ENCODE measurements at regions not wholly inside any gene's neighbourhood (a gene's known extent, or its start where the extent isn't known, plus 50 kb on each side); places are given as distances from the start of the nearest gene placed in this dataset.
A peak's percentile ranks its signal among the peaks of the same experiment; 100 is the strongest.

GRCh38 chr2:190809139-190809764, 71.4 kb upstream of the GLS start:
- DNase-seq (ENCODE audit: low read depth): peak; percentile 56

- DNase-seq (ENCODE audit: low read depth): no peak
Measured at GRCh38 chr2:190809876-190810525, 70.6 kb upstream of the GLS start.

DNA sequence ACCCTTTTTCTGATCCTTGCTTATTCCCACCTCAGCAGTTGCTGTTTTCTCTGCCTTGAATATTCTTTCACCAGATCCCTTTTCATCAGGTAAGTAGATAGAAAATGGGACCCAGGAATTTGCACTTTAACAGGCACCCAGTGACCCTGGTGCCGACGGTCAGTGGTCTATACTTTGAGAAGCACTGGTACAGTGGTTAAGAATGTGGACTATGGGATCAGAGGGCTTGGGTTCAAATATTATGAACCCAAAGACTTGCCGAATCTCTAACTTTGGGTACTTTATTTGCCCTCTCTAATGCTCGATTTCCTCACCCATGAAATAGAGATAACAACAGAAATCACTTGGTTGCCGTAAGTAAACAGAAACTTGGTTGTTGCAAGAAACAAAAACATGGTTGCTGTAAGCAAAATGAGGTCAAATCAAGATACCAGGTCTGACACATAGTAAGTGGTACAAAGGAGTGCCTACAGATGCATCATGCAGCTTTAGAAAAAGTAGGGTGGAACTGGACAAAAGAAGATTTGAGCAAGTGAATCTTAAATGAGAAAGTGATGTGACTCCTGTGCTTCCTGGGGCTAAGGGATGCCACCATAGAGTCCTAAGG, 69.5 kb upstream of the GLS start:
- DNase-seq (ENCODE audit: low read depth): no peak

- DNase-seq (ENCODE audit: low read depth): no peak
Measured at GRCh38 chr2:190811811-190812210, 68.8 kb upstream of the GLS start.

- DNase-seq (ENCODE audit: low read depth): peak; percentile 90
Measured at GRCh38 chr2:190812506-190813294, 67.9 kb upstream of the GLS start.

GRCh38 chr2:190815226-190815625, 65.4 kb upstream of the GLS start:
- DNase-seq (ENCODE audit: low read depth): no peak

DNA sequence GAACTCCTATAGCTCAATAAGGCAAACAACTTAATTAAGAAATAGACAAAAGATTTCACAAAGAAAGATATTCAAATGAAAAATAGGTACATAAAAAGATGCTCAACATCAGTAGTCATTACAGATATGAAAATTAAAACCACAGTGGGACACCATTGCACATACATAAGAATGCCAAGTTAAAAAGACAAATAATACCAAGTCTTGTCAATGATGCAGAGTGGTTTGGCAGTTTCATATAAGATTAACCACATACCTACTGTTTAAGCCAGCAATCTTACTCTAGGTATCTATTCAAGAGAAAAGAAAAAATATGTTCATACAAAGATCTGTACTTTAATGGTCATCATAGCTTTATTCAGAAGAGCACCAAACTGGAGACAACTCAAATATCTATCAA, 63.5 kb upstream of the GLS start:
- DNase-seq (ENCODE audit: low read depth): no peak

DNA sequence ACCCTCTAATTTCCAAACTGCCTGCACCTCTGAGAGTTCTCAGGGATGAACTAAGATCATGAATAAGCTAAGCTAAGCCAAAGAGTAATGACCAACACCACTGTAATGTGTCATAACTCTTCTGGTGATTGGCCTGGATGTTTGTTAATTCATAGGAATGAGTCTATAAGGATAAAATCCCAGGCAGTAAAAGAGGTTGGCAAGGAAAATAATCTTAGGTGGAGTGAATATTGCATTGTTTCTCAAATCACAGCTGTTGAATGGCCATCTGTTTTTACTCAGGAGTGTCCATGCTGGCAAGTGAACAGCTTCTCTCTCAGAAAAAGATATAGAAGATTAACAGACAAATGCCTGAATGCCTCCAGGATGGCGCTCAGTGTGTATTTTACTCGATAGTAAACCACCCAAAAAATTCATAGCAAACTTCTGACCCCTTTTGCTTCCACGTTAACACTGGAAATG, 60.8 kb upstream of the GLS start:
- DNase-seq (ENCODE audit: low read depth): peak; percentile 89

DNA sequence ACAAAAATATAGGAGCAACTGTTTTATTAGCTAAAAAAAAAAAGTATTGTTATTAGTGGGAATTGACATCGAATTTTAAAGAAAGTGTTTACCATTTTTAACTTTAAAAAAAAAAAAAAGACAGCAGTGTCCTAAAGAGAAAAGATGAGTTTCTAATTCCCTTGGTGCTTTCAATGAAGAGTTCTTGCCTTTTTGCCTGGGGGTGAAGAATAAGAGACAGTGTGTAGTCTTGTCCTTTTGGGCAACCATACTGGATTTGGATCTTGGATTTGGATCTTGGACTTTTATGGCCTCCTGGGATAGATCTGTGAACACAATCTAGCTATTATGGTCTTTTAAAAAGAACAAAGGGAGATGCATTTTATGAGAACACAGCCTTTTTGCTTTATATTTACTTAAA, 60.2 kb upstream of the GLS start:
- DNase-seq (ENCODE audit: low read depth): no peak

GRCh38 chr2:190822043-190822442, 58.6 kb upstream of the GLS start:
- no peak for DNase-seq (ENCODE audit: low read depth)

GRCh38 chr2:190827720-190828119, 52.9 kb upstream of the GLS start:
- no peak for DNase-seq (ENCODE audit: low read depth)

DNA sequence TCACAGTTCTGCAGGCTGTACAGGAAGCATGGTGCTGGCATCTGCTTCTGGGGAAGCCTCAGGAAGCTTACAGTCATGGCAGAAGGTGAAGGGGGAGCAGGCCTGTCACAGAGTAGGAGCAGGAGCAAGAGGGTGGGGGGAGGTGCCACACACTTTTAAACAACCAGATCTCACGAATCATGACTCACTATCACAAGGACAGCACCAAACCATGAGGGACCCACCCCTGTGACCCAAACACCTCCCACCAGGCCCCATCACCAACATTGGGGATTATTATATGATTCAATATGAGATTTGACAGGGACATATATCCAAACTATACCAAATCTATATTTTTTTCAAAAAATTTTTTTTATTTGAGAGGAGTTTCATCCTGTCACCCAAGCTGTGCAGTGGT, 51.0 kb upstream of the GLS start:
- no peak for DNase-seq (ENCODE audit: low read depth)
